OCI-LY1 (cell line): ENCODE measurements at regions not wholly inside any gene's neighbourhood (a gene's known extent, or its start where the extent isn't known, plus 50 kb on each side); places are given as distances from the start of the nearest gene placed in this dataset.

ENCODE experiments used
- CTCF ChIP-seq: fragments of 200-600 bp; sonication (generic), shearing (Covaris generic); IDR thresholded peaks from 2 replicates; pipeline ENCODE4 v1.5.1; 2017; ENCODE audit warnings: mild to moderate bottlenecking, antibody characterized with exemption, low read length, moderate library complexity, mixed read lengths
- EZH2 ChIP-seq: fragments of 200-600 bp; sonication (generic), shearing (Covaris generic); IDR thresholded peaks from 2 replicates; pipeline ENCODE4 v1.8.0; 2017; ENCODE audit warnings: borderline replicate concordance, mixed run types, mild to moderate bottlenecking, antibody characterized with exemption, low read length, moderate library complexity, mixed read lengths

GRCh38 chr4:65069177-65069576 is 601.1 kb downstream of the EPHA5 start:
- no peak for TF ChIP-seq CTCF
- TF ChIP-seq EZH2, result no peak
